Astrocyte of the cerebellum (primary cell): ENCODE measurements at regions not wholly inside any gene's neighbourhood (a gene's known extent, or its start where the extent isn't known, plus 50 kb on each side); places are given as distances from the start of the nearest gene placed in this dataset.

Source experiments
- DNase-seq: peaks from one replicate; pipeline ENCODE4 v3.0.0-alpha.2; 2011; ENCODE audit warnings: low read depth
- H3K4me3 ChIP-seq: 2 replicates; pipeline ENCODE4 v1.5.1; 2011; ENCODE audit warnings: mild to moderate bottlenecking, low read depth, low read length, moderate library complexity
- in situ Hi-C: cut with HindIII; loops from 2 replicates; pipeline ENCODE4 v1.10.0; 2017; ENCODE audit warnings: low sequenced_read_pairs
- TF ChIP-seq, protein P1 (sequence below): IDR thresholded peaks from 2 replicates; pipeline ENCODE4 v1.5.1; 2012; ENCODE audit warnings: low read length, low read depth, moderate library complexity, mild to moderate bottlenecking; ENCODE audit errors: missing control alignments

DNA sequence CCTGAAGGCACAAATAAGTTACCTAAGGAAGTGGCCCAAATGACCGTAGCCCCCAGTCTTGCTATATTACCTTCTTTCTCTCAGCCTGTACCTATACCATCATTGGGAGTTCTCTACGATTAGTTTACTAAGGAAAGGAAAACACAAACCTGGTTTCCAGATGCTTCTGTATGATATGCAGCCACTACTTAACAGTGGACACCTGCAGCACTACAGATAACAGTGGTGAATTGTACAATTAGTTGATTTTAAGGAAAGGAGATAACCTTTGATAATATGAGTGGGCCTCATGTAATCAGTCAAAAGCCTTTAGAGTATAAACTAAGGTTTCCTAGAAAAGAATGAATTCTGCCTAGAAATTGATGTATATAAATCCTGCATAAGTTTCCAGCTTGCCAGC lies 1157.4 kb downstream of the KCNT2 start:
- TF ChIP-seq, protein P1, sequence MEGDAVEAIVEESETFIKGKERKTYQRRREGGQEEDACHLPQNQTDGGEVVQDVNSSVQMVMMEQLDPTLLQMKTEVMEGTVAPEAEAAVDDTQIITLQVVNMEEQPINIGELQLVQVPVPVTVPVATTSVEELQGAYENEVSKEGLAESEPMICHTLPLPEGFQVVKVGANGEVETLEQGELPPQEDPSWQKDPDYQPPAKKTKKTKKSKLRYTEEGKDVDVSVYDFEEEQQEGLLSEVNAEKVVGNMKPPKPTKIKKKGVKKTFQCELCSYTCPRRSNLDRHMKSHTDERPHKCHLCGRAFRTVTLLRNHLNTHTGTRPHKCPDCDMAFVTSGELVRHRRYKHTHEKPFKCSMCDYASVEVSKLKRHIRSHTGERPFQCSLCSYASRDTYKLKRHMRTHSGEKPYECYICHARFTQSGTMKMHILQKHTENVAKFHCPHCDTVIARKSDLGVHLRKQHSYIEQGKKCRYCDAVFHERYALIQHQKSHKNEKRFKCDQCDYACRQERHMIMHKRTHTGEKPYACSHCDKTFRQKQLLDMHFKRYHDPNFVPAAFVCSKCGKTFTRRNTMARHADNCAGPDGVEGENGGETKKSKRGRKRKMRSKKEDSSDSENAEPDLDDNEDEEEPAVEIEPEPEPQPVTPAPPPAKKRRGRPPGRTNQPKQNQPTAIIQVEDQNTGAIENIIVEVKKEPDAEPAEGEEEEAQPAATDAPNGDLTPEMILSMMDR, result no peak
- H3K4me3 ChIP-seq, result no peak overlapping the region
- in situ Hi-C loops, result no loop called here
- no peak for DNase-seq

DNA sequence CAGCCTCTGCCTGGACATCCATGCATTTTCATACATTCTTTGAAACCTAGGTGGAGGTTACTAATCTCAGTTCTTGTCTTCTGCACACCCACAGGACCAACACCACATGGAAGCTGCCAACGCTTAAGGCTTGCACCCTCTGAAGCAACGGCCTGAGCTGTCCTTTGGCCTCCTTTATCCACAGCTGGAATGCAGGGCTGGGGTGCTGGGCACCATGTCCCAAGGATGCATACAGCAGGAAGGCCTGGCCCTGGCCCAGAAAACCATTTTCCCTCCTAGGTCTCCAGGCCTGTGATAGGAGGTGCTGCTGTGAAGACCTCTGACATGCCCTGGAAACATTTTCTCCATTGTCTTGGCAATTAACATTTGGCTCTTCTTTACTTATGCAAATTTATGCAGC lies 1168.6 kb downstream of the KCNT2 start:
- no peak for DNase-seq
- in situ Hi-C loops, result no loop called here
- TF ChIP-seq, protein P1, result no peak
- no peak overlapping the region for H3K4me3 ChIP-seq

DNA sequence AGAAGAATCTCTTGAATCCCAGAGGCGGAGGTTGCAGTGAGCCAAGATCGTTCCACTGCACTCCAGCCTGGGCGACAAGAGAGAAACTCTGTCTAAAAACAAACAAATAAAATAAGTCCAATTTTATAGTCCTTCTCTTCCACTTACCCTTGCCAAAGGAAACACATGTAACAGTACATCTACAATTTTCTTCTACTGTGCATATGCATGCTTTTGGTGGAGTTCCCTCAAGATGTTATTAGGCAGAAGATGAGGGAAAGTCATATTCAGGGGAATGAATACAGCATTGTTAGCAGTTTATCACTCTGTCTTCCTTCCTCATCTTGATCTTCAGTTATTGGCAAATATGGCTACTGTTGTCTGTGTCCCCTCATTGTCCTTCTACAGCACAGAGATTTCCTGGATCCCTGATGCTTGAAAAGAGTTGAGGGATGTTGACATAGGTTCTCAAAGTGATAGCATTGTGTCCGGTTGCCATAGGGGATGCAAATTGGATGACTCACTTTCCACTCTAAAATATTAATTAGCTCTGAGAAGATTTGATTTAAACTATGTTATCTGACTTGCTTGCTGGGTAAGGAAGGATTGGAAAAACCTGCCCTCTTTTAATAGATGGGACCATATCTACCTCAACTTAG lies 1173.6 kb downstream of the KCNT2 start:
- TF ChIP-seq, protein P1, result no peak
- H3K4me3 ChIP-seq, result no peak overlapping the region
- DNase-seq, result no peak
- in situ Hi-C loops, result no loop called here

DNA sequence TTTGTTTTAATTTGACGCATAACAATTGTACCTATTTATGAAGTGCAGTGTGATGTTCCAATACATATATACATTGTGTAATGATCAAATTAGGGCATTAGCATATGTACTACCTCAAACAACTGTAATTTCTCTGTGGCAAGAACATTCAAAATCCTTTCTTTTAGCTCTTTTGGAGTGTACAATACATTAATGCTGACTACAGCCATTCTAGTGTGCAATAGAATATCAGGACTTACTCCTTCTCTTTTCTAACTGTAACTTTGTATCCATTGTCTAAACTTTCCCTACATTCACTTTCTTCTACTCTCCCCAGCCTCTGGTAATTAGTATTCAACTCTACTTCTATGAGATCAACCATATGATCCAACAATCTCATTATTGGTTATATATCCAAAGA lies 1177.4 kb downstream of the KCNT2 start:
- TF ChIP-seq, protein P1, result no peak
- no peak for DNase-seq
- H3K4me3 ChIP-seq, result no peak overlapping the region
- in situ Hi-C loops, result no loop called here

DNA sequence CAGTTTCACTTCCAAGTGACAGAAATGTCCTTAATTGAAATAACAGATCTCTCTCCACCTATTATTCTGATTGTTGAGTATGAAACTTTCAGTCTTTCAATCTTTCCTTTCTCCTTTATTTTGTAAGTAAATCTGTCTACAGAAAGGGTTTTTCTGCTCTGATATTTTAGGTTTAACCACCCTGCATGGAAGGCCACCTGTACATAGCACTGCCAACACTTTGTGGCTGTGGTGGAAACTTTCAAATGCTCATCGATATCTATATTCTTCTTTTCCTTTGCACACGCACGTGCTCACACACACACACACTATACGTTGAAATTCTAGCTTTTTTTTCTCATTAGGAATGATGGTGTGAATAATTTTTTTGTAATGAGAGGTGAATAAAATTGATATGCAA lies 1179.3 kb downstream of the KCNT2 start:
- no peak for DNase-seq
- H3K4me3 ChIP-seq, result no peak overlapping the region
- in situ Hi-C loops, result no loop called here
- TF ChIP-seq, protein P1, result no peak

DNA sequence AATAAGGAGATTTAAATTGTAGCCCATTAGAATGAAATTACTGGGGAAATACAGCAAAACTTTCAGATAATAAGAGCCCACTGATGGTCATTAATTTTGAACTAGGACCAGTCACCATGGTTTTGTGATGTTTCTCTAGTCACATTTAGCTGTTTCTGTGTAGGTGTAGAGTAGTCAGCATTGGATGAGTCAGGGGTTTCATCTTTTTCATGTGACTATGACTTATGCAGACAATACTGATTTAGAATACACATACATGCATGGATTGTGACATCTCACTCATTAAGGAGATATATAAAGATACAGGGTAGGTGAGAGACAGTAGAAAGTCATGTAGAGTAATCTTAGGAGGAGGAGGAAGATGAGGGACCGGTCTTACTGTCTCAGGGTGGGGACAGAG lies 1192.7 kb downstream of the KCNT2 start:
- H3K4me3 ChIP-seq, result no peak overlapping the region
- TF ChIP-seq, protein P1, result no peak
- in situ Hi-C loops, result no loop called here
- DNase-seq, result no peak
